GM19239 (cell line): ENCODE measurements at regions not wholly inside any gene's neighbourhood (a gene's known extent, or its start where the extent isn't known, plus 50 kb on each side); places are given as distances from the start of the nearest gene placed in this dataset.

Experiments used
- DNase-seq: peaks from one replicate; pipeline ENCODE4 v3.0.0; 2011; ENCODE audit warnings: low spot score; ENCODE audit not compliant: insufficient read length
- FAIRE-seq: peaks from 2 replicates; lab custom pipeline; 2011; peaks lifted over from hg19 to GRCh38; lab: Jason Lieb, UNC

DNA sequence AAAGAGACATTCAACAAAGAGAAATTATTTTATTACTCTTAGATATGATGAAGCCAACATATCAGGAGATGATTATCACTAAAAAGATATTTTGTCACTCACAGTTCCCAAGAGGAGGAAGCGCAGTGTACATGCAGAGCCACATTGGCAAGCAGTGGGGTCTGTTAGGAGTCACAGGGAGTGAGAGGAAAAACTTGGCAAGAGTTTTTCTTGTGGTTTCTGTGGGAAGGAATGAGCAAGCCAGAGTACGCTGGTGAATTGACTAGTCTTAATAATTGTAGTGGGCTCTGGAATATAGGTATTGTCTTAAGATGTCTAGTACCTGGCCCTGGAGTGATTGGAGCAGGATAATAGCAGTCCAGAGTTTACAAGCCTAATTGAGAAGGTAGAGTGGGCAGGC lies 1095.2 kb downstream of the GRIK2 start:
- FAIRE-seq (no peak), DNase-seq (no peak)

DNA sequence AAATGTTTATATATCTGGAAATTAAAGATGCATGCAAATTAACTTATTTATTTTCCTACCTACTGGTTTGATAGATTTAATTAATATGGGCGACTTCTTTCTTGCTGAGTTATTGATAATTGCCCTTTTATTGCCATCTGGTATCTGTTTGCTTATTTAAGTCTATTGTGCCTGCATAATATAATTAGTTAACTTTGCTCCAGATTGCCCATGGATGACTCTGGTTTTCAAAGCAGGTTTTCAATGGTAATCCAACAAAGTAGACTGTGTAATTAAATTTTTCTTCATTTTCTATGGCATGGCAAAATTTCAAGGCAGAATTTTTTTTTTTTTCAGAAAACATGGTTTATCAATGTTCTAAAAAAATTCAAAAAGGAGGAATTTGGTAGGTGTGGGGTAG lies 1092.0 kb downstream of the GRIK2 start:
- DNase-seq (no peak), FAIRE-seq (no peak)

DNA sequence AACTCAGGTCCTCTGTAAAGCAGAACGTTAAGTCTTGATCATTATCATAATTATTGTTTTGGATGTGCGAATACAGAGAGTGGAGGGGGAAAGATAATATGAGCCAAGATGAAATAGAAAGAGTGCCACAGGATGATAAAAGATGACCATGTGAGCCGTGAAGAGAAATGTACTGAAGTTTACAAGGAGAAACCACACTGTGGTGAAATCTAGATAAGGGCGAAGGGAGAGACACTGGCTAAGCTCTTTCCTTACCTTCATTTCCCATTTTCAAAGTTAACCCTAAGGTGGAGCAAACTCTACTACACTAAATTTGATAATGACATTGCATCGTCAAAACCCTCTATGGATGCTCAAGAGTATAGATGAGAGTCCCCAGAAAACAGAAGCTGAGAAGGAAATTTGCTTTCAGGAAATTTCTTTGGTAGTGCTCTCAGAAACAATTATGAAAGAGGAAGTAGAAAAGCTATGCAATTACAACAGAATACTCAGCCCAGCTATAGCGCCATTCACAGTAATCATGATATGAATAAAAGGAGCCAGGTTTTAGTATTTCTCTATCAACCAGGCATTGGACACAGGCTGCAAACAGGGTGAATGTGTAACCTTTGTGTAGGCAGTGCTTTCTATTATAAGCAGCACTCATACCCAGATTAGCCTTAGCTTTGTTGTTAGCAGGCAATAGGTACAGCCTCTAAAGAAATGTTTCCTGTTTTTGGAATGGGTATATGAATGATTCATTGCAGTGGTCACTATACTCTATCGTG lies 1080.7 kb downstream of the GRIK2 start:
- DNase-seq, result no peak
- FAIRE-seq, result no peak

DNA sequence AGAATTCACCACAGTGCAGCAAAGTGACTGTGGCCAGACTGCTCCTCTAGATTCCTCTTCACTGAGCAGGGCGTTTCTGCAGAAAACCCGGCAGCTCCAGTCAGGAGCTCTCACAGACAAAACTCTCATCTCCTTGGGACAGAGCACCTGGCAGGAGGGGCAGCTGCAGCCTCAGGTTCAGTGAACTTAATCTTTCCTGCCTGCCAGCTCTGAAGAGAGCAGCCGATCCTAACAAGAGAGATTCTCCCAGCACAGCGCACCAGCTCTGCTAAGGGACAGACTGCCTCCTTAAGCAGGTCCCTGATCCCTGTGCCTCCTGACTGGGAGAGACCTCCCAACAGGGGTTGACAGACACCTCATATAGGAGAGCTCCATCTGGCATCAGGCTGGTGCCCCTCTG lies 1065.5 kb downstream of the GRIK2 start:
- FAIRE-seq, result no peak

GRCh38 chr6:102438171-102438570 lies 1044.7 kb downstream of the GRIK2 start:
- no peak for FAIRE-seq
- no peak for DNase-seq

More for the DNA sequence above, 1065.5 kb downstream of the GRIK2 start:
- DNase-seq, result no peak

DNA sequence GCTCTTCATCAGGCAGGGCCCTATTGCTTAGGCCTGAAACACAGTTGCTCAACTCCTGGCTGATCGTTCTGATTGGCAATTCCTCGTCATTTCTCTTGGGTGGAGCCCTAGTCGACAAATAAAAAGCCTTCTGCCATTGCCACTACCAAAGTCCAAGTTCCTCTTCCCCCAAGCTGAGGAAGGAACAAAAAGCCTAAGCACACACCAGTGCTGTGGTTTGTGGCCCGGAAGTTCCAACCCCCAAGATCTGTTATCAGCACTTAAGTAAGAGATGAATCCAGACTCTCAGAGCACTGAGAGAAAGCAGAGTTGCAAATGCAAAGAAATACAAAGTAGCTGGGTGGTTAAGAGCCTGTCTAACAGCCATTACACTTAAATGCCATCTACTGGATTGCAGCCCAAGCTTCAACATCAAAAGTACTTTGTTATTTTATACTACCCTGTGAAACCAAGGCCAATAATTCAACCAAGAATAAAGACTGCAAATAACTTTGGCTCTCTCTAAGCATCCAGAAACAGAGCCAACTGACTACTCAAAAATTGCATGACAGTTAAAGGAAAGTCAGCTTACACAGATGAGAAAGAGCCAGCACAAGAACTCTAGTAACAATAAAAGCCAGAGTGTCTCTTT lies 1024.0 kb downstream of the GRIK2 start:
- no peak for DNase-seq
- no peak for FAIRE-seq

DNA sequence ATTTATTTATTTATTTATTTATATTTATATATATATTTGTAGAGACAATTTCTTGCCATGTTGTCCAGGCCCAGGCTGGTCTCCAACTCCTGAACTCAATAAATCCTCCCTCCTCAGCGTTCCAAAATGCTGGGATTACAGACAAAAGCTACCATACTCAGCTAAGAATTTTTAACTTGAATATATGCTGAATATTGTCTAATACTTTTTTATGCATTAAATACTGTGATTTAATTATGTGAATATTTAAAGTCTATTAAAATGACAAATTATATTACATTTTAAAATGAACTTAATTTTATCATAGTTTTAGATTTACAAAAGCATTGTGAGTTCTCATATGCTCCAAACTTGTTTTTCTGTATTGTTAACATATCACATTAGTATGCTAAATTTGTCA lies 1022.4 kb downstream of the GRIK2 start:
- no peak for FAIRE-seq
- DNase-seq, result no peak

- no peak for DNase-seq
- no peak for FAIRE-seq
These were observed 1018.3 kb downstream of the GRIK2 start for GRCh38 chr6:102411796-102412195.

- DNase-seq, result no peak
- FAIRE-seq, result no peak
These were observed 1014.6 kb downstream of the GRIK2 start for GRCh38 chr6:102407886-102408741.

DNA sequence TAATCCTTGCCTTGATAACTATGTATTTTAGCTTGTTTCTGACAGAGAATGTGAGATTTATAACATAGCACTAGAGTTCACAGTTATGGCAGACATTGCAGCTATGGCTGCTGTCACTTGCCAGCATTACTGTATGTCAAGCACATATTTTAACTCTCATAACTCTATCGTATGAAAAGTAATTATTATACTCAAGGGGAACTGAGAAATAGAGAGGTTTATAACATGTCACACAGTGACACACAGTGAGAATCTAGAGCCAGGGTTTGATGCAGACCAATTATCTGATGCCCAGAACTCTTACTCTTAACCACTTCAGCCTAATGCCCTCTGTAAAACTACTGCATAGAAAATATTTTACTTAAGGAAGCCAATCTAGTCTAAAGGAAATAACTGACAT lies 1012.4 kb downstream of the GRIK2 start:
- DNase-seq, result no peak
- no peak for FAIRE-seq

GRCh38 chr6:102402635-102403329 lies 1009.3 kb downstream of the GRIK2 start:
- DNase-seq (no peak), FAIRE-seq (no peak)

GRCh38 chr6:102398788-102399390 lies 1005.4 kb downstream of the GRIK2 start:
- no peak for DNase-seq
- FAIRE-seq, result no peak

- no peak for FAIRE-seq
- no peak for DNase-seq
These were observed 997.0 kb downstream of the GRIK2 start for GRCh38 chr6:102390541-102390940.

GRCh38 chr6:102389994-102390393 lies 996.5 kb downstream of the GRIK2 start:
- DNase-seq, result no peak
- no peak for FAIRE-seq

DNA sequence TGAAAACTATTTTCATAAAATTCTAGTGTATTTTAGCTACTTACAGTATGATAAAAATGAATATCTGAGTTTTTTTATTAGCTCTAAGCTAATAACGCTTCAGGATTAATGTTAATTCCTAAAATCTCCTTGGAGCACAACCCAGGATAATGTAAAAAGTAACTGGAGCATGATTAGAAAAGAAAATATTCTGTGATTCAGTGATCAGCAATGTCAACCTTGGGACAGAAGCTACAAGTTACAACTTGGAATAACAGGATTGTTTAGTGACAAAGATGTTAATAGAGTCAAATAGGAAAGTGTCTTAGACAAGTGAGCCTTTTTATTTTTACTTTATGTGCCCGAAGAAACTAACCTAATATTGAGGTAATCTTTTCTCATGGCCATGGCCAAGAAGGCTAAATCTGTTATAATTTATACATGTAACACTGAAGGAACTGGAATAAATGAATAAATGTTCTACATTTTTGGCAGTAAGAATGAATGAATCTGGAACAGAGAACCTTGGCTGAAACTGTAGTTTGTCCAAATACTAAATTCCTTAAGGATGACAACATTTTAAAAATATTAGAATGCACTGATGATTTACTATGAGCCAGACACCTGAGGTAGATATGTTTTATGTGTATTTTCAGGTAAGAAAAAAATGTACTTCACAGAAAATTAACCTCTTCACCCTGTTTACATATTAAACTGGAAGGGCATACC lies 994.0 kb downstream of the GRIK2 start:
- no peak for DNase-seq

GRCh38 chr6:102381203-102381602 lies 987.7 kb downstream of the GRIK2 start:
- no peak for DNase-seq

More for the DNA sequence above, 994.0 kb downstream of the GRIK2 start:
- FAIRE-seq, result no peak

GRCh38 chr6:102356170-102356569 lies 962.7 kb downstream of the GRIK2 start:
- FAIRE-seq, result no peak
- no peak for DNase-seq

More at GRCh38 chr6:102381203-102381602, 987.7 kb downstream of the GRIK2 start:
- FAIRE-seq, result no peak

DNA sequence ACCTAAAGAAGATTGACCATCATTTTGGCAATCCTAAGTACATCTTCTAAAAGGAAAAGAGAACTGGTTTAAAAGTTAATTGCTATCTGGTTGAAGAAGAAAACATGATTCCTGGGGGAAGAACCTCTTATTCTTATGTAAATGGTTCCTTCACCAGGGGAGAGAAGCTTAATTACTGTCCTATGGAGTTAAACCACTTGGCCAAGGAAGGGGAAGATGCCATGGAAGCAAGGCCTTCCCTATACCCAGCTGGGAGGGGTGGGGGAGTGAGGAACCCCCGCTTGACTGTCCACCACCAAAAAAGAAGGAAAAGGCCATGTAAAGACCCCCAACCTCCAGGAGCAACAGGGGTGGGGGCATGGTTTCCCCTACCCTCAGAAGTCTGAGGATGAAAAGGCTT lies 962.1 kb downstream of the GRIK2 start:
- no peak for FAIRE-seq
- no peak for DNase-seq

DNA sequence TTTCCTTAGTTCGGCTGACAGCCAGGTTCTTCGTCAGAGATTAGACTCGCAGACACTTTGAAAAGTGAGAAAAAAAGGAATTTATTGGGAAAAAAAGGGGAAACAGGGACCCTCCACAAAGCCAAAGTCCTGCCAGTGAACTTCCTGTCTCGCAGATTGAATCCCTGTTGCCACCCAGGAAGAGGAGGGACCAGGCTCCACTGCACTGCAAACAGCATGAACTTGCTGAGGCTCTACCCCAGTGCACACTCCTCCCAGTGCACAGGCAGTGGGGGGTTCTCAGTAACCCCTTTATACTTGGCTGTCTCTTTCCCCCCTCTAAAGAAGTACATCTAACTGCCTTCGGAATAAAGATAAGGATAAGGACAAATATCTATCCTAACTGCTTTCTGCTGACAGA lies 959.0 kb downstream of the GRIK2 start:
- no peak for FAIRE-seq
- DNase-seq, result no peak
